ENCODE measurements at regions not wholly inside any gene's neighbourhood (a gene's known extent, or its start where the extent isn't known, plus 50 kb on each side); places are given as distances from the start of the nearest gene placed in this dataset.

DNA sequence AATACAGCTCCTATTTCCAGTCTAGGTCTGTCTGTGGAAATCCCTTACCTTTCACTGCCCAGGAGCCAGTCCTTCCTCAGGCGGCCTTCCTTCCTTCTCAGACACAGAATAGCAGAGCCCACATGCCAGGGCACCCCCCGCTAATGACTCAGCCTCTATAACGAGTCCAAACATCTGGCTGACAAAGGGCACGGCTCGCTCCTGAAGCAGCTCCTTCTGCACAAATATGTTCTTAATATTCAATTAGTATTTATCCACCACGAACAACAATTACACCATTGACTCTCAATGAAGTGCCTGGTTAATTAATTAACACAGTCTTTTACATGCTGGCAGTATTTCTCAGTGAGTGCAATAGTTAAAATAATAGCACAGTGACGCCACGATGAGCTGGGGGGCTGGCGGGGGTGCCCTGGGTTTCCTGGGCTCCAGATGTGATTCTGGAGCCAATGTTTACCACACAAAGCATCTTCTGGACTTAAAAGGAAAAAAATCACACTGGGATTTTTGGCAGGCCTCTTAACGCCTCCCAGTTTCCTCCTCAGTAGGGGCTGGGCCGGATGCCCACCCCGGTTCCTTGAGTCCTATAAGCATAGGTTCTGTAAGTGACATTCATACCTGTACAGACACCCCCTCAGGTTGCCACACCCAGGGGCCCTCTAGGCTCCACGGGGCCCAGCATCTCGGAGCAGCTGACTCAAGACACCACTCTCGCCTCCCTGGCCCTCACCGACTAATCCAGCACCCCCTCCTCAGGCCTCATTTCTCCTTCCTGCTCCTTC lies 158.6 kb upstream of the MLN start:
- DNase-seq (ENCODE audit: low spot score) (no peak), ATAC-seq (ENCODE audit: low FRiP score) (no peak)
- TF ChIP-seq, protein P1, sequence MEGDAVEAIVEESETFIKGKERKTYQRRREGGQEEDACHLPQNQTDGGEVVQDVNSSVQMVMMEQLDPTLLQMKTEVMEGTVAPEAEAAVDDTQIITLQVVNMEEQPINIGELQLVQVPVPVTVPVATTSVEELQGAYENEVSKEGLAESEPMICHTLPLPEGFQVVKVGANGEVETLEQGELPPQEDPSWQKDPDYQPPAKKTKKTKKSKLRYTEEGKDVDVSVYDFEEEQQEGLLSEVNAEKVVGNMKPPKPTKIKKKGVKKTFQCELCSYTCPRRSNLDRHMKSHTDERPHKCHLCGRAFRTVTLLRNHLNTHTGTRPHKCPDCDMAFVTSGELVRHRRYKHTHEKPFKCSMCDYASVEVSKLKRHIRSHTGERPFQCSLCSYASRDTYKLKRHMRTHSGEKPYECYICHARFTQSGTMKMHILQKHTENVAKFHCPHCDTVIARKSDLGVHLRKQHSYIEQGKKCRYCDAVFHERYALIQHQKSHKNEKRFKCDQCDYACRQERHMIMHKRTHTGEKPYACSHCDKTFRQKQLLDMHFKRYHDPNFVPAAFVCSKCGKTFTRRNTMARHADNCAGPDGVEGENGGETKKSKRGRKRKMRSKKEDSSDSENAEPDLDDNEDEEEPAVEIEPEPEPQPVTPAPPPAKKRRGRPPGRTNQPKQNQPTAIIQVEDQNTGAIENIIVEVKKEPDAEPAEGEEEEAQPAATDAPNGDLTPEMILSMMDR (IDR thresholded peaks at IDR 0.05), result no peak

DNA sequence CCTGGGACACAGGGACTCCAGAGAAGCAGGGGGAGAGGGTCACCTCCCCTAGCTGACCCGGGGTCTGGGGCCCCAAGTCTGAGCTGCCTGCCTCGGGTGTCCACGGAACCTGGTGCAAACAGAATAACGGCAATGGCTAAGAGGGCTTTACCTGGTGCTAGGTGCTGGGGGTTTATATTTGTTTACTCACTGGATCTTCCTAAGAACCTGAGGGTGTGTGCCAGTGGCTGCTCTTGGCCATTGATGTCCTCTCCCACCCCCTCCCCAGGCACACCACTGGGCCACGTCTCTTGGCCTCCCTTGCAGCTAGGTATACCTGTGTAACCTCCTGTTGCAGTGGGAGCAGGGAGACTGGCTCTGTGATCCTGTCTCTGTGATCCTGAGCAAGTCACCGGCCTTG lies 157.9 kb upstream of the MLN start:
- TF ChIP-seq, protein P1 (IDR thresholded peaks at IDR 0.05), result no peak
- ATAC-seq (ENCODE audit: low FRiP score) (no peak), DNase-seq (ENCODE audit: low spot score) (no peak)

DNA sequence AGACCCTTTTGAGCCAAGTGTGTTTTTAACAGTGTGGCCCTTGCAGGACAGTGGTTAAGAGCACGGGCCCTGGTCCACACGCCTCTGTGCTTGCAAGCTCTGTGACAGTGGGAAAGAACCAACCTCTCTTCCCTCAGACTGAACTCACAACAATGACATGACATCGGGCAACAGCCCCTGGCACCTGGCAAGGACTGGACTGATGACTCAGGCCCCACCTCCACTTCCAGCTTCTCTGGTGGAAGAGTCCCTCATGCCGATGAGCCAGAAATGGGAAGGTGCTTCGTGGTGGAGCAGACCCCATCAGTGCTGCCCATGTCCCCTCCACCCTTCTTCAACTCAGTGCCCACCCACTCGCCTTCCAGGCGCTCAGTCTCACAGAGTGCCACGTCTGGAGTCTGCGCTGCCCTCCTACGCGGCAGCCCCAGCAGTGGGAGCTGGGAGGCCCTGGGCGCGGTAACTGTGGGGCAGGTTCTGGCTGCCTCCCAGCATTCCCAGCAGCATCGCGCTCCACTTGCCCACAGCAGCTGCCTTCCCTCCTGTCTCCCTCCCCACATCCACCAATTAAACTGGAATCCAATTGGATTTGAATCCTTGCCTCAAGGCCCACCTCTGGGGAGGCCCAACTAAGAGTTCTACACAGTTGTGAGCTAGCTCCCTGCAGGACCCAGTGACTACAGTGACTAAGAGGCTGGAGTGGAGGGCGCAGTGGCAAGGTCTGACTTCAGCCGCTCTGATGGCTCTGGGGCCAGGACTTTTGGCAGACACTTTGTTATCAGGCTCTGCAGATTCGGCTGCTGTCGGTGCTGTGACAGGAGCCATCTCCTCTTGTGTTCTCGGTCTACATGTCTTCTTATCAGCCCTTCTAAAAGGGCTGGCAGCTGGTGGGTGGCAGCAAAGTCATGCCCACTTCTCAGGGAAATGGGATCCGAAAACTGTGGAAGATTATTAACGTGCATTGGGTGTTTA lies 156.8 kb upstream of the MLN start:
- ATAC-seq (ENCODE audit: low FRiP score) (no peak), DNase-seq (ENCODE audit: low spot score) (no peak)
- TF ChIP-seq, protein P1 (IDR thresholded peaks at IDR 0.05), result no peak

DNA sequence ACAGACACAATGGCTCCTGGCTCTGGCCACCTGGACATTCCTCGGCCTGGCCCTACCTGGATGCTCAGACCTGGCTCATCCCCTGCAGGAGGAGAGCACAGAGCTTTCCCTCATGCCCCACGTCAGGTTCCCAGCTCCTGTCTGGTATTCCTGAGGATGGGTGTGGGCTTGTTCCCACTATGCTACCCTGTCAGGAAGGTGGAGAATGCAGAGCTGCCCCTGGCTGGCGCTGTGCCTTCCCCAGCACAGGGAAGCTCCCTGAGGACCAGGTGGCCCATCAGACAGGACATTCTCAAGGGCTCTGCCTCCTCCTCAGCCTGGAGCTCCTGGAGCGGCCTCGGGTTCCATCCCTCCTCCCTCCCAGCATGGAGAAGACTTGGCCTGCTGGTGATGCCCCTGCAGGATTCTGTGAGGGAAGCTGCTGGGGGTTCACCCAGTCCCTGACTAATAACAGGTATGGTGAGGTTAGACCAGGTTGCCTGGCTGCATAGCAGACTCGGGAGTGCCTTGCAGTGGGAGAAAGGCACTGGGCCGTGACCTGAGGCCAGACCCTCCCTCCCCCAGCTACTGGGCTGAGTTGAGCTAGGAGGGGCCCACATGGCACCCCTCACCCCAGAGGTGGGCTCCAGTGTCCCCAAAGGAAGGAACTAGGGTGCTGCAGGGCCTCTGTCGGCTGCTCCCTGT lies 156.0 kb upstream of the MLN start:
- no peak for DNase-seq (ENCODE audit: low spot score)
- ATAC-seq (ENCODE audit: low FRiP score), result no peak
- TF ChIP-seq, protein P1 (IDR thresholded peaks at IDR 0.05), result no peak

DNA sequence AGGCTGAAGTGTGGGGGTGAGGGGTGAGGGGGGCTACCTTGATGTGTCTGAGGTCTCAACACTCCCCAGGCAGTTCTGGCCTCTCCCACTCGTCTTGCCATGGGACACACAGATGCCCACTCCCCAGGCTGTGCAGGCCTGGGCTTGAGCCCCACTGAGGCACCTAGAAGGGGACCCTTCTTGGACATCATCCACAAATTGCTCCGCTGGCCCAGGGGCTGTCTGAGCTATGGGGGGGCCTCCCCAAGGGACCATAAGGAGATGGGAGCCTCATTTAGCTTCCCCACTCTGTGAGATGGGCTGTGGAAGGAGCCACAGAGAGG lies 155.5 kb upstream of the MLN start:
- ATAC-seq (ENCODE audit: low FRiP score) (peak; percentile 35), DNase-seq (ENCODE audit: low spot score) (no peak)
- TF ChIP-seq, protein P1 (IDR thresholded peaks at IDR 0.05), result no peak

DNA sequence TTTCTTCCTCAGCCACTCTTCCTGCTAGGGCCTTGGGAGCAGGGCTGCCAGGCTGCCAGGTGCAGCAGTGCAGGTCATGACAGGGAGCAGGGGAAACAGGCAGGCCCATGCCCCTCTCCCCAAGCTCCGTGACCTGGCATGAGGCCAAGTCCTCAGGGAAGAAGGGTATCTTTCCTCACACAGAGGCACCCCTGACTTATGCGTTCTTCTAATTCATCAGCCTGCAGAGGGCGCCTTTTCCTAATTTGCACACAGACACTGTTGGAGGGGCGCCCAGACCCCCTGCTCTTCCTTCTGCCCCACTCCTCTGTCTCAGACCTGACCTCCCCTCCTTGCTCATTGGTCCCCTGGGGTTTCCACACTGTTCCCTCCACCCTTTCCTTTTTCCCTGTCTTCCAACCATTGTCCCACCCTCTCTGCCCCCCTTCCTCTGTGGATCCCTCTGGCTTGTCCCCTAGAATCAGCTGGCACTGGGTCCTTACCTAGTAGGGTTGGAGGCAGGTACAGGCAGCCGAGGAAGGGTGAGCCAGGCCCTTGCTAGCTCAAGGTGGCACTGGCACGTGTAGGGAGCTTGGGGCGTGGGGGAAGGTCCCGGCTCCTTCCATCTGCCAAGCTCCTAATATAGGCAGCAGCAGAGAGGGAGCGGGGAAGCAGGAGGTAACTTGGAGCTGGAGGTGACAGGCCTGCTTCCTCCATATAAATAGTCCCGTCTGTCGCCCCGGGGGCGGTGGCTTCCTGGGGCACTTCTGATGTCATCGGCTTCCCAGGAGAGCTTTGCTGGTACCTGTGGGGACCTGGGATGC lies 154.9 kb upstream of the MLN start:
- TF ChIP-seq, protein P1 (IDR thresholded peaks at IDR 0.05), result no peak
- ATAC-seq (ENCODE audit: low FRiP score), result no peak
- DNase-seq (ENCODE audit: low spot score), result no peak
